ENCODE measurements at regions not wholly inside any gene's neighbourhood (a gene's known extent, or its start where the extent isn't known, plus 50 kb on each side); places are given as distances from the start of the nearest gene placed in this dataset.

GRCh38 chr12:127358888-127359287 is 908.1 kb upstream of the TMEM132C start:
- no peak for DNase-seq (ENCODE audit: low spot score)

GRCh38 chr12:127360580-127360979 is 906.4 kb upstream of the TMEM132C start:
- no peak for DNase-seq (ENCODE audit: low spot score)

GRCh38 chr12:127362121-127362520 is 904.8 kb upstream of the TMEM132C start:
- no peak for DNase-seq (ENCODE audit: low spot score)

- no peak for DNase-seq (ENCODE audit: low spot score)
Measured at GRCh38 chr12:127363392-127363791, 903.6 kb upstream of the TMEM132C start.

GRCh38 chr12:127373559-127373958 is 893.4 kb upstream of the TMEM132C start:
- no peak for DNase-seq (ENCODE audit: low spot score)

GRCh38 chr12:127374447-127374846 is 892.5 kb upstream of the TMEM132C start:
- no peak for DNase-seq (ENCODE audit: low spot score)

GRCh38 chr12:127381043-127381668 is 885.8 kb upstream of the TMEM132C start:
- DNase-seq (ENCODE audit: low spot score): no peak

GRCh38 chr12:127381681-127382080 is 885.3 kb upstream of the TMEM132C start:
- no peak for DNase-seq (ENCODE audit: low spot score)

GRCh38 chr12:127383281-127383680 is 883.7 kb upstream of the TMEM132C start:
- no peak for DNase-seq (ENCODE audit: low spot score)

GRCh38 chr12:127386723-127387122 is 880.2 kb upstream of the TMEM132C start:
- DNase-seq (ENCODE audit: low spot score): no peak

GRCh38 chr12:127388985-127389384 is 878.0 kb upstream of the TMEM132C start:
- DNase-seq (ENCODE audit: low spot score): no peak

- DNase-seq (ENCODE audit: low spot score): no peak
Measured at GRCh38 chr12:127389923-127390322, 877.0 kb upstream of the TMEM132C start.

- DNase-seq (ENCODE audit: low spot score): no peak
Measured at GRCh38 chr12:127393465-127393864, 873.5 kb upstream of the TMEM132C start.

- no peak for DNase-seq (ENCODE audit: low spot score)
Measured at GRCh38 chr12:127393896-127394295, 873.1 kb upstream of the TMEM132C start.

- no peak for DNase-seq (ENCODE audit: low spot score)
Measured at GRCh38 chr12:127396734-127397133, 870.2 kb upstream of the TMEM132C start.

- no peak for DNase-seq (ENCODE audit: low spot score)
Measured at GRCh38 chr12:127398016-127398710, 868.8 kb upstream of the TMEM132C start.

GRCh38 chr12:127399451-127399850 is 867.5 kb upstream of the TMEM132C start:
- DNase-seq (ENCODE audit: low spot score): no peak

- no peak for DNase-seq (ENCODE audit: low spot score)
Measured at GRCh38 chr12:127400221-127400620, 866.7 kb upstream of the TMEM132C start.

GRCh38 chr12:127401005-127401404 is 866.0 kb upstream of the TMEM132C start:
- no peak for DNase-seq (ENCODE audit: low spot score)

- DNase-seq (ENCODE audit: low spot score): no peak
Measured at GRCh38 chr12:127401536-127401935, 865.4 kb upstream of the TMEM132C start.

GRCh38 chr12:127411166-127411915 is 855.6 kb upstream of the TMEM132C start:
- DNase-seq (ENCODE audit: low spot score): no peak

GRCh38 chr12:127411981-127412380 is 855.0 kb upstream of the TMEM132C start:
- no peak for DNase-seq (ENCODE audit: low spot score)

GRCh38 chr12:127412866-127413265 is 854.1 kb upstream of the TMEM132C start:
- DNase-seq (ENCODE audit: low spot score): no peak

All from hematopoietic multipotent progenitor cell treated with erythropoietin and hydrocortisone succinate and interleukin-3 and kit ligand, for 17 days (in vitro differentiated cells).